ENCODE measurements at regions not wholly inside any gene's neighbourhood (a gene's known extent, or its start where the extent isn't known, plus 50 kb on each side); places are given as distances from the start of the nearest gene placed in this dataset.

- Mint-ChIP-seq H3K27me3 (ENCODE audit: insufficient read depth, unreplicated experiment) (no peaks in the 10 kb centered on the region), H3K4me3 (ENCODE audit: unreplicated experiment) (no peak overlapping the region), H3K4me1 (ENCODE audit: low read depth, unreplicated experiment) (no peaks in the 10 kb centered on the region), H3K36me3 (ENCODE audit: insufficient read depth, unreplicated experiment) (no peaks in the 10 kb centered on the region), H3K27ac (ENCODE audit: unreplicated experiment) (no peak overlapping the region), H3K9me3 (ENCODE audit: unreplicated experiment) (peaks cover 28% of the 10 kb centered on the region)
- TF ChIP-seq CTCF (IDR thresholded peaks at IDR 0.05; ENCODE audit: insufficient read depth in 1 of 2, low read depth in 1 of 2, low read length in 1 of 2, severe bottlenecking in 1 of 2, unreplicated experiment in 1 of 2): no peak
- H3K36me3 ChIP-seq (ENCODE audit: control insufficient read depth, insufficient read depth, low read length): no peaks in the 10 kb centered on the region
- H3K4me1 ChIP-seq: no peaks in the 10 kb centered on the region
- no peak overlapping the region for H3K4me3 ChIP-seq (ENCODE audit: low read depth, low read length)
- DNase-seq: no peak
- intact Hi-C loops (cut with micrococcal nuclease; ENCODE audit: unreplicated experiment): no loop called here
- ChIA-PET CTCF (no interaction called here), POLR2A (no interaction called here)
- no TSS peak for BruUV-seq (replicated peaks)
- peaks cover 7% of the 10 kb centered on the region; the same call in 1 of the 2 replicates for H3K9me3 ChIP-seq
- no peaks in the 10 kb centered on the region for H3K27me3 ChIP-seq (replicated peaks; ENCODE audit: control insufficient read depth, insufficient read depth, low read length)
Measured at GRCh38 chr2:54058449-54058848, 57.0 kb upstream of the ACYP2 start.

GRCh38 chr2:54054774-54055173 is 60.6 kb upstream of the ACYP2 start:
- Mint-ChIP-seq H3K4me1 (ENCODE audit: low read depth, unreplicated experiment) (no peaks in the 10 kb centered on the region), H3K36me3 (ENCODE audit: insufficient read depth, unreplicated experiment) (no peaks in the 10 kb centered on the region), H3K27ac (ENCODE audit: unreplicated experiment) (no peak overlapping the region), H3K4me3 (ENCODE audit: unreplicated experiment) (no peak overlapping the region), H3K27me3 (ENCODE audit: insufficient read depth, unreplicated experiment) (no peaks in the 10 kb centered on the region), H3K9me3 (ENCODE audit: unreplicated experiment) (peaks cover 20% of the 10 kb centered on the region)
- Histone ChIP-seq H3K27me3 (replicated peaks; ENCODE audit: control insufficient read depth, insufficient read depth, low read length) (no peaks in the 10 kb centered on the region), H3K9me3 (peaks cover 7% of the 10 kb centered on the region; the same call in 1 of the 2 replicates), H3K36me3 (ENCODE audit: control insufficient read depth, insufficient read depth, low read length) (no peaks in the 10 kb centered on the region), H3K4me1 (no peaks in the 10 kb centered on the region), H3K4me3 (ENCODE audit: low read depth, low read length) (no peak overlapping the region)
- TF ChIP-seq CTCF (IDR thresholded peaks at IDR 0.05; ENCODE audit: insufficient read depth in 1 of 2, low read depth in 1 of 2, low read length in 1 of 2, severe bottlenecking in 1 of 2, unreplicated experiment in 1 of 2): no peak
- CTCF ChIA-PET: interaction anchor here (0.5 to 1.0 kb wide), 2 partner anchors 19 to 48 kb away, joined by 3 to 5 read pairs; no protein-coding TSS in a partner anchor
- no TSS peak for BruUV-seq (replicated peaks)
- POLR2A ChIA-PET: no interaction called here
- intact Hi-C loops (cut with micrococcal nuclease; ENCODE audit: unreplicated experiment): no loop called here
- no peak for DNase-seq

GRCh38 chr2:54054271-54054670 is 61.1 kb upstream of the ACYP2 start:
- no peaks in the 10 kb centered on the region for H3K27me3 ChIP-seq (replicated peaks; ENCODE audit: control insufficient read depth, insufficient read depth, low read length)
- intact Hi-C loops (cut with micrococcal nuclease; ENCODE audit: unreplicated experiment): no loop called here
- H3K9me3 ChIP-seq: peaks cover 7% of the 10 kb centered on the region; the same call in 1 of the 2 replicates
- no peak overlapping the region for H3K4me3 ChIP-seq (ENCODE audit: low read depth, low read length)
- ChIA-PET CTCF (interaction anchor here (0.5 to 1.0 kb wide), 2 partner anchors 19 to 48 kb away, joined by 3 to 5 read pairs; no protein-coding TSS in a partner anchor), POLR2A (no interaction called here)
- Mint-ChIP-seq H3K36me3 (ENCODE audit: insufficient read depth, unreplicated experiment) (no peaks in the 10 kb centered on the region), H3K27me3 (ENCODE audit: insufficient read depth, unreplicated experiment) (no peaks in the 10 kb centered on the region), H3K9me3 (ENCODE audit: unreplicated experiment) (peaks cover 15% of the 10 kb centered on the region), H3K4me3 (ENCODE audit: unreplicated experiment) (no peak overlapping the region), H3K27ac (ENCODE audit: unreplicated experiment) (no peak overlapping the region), H3K4me1 (ENCODE audit: low read depth, unreplicated experiment) (peaks cover 4% of the 10 kb centered on the region)
- no TSS peak for BruUV-seq (replicated peaks)
- no peak for DNase-seq
- no peaks in the 10 kb centered on the region for H3K4me1 ChIP-seq
- no peaks in the 10 kb centered on the region for H3K36me3 ChIP-seq (ENCODE audit: control insufficient read depth, insufficient read depth, low read length)
- TF ChIP-seq CTCF (IDR thresholded peaks at IDR 0.05; ENCODE audit: insufficient read depth in 1 of 2, low read depth in 1 of 2, low read length in 1 of 2, severe bottlenecking in 1 of 2, unreplicated experiment in 1 of 2): no peak
